Parathyroid adenoma (tissue), 2 donors: ENCODE measurements at regions not wholly inside any gene's neighbourhood (a gene's known extent, or its start where the extent isn't known, plus 50 kb on each side); places are given as distances from the start of the nearest gene placed in this dataset.

Experiments
- H2AFZ ChIP-seq: fragments of 300-600 bp; sonication (generic); one replicate; pipeline ENCODE4 v1.7.0; 2017; ENCODE audit warnings: antibody characterized with exemption, mild to moderate bottlenecking
- H3K27ac ChIP-seq: fragments of 300-600 bp; sonication (generic); one replicate; pipeline ENCODE4 v1.7.0; 2017
- H3K27me3 ChIP-seq: fragments of 300-600 bp; sonication (generic); one replicate; pipeline ENCODE4 v1.7.0; 2017; ENCODE audit warnings: low read length; ENCODE audit not compliant: control insufficient read depth, insufficient read depth
- H3K36me3 ChIP-seq: fragments of 300-600 bp; sonication (generic); one replicate; pipeline ENCODE4 v1.7.0; 2017; ENCODE audit warnings: low read length; ENCODE audit not compliant: control insufficient read depth, insufficient read depth
- H3K4me1 ChIP-seq: fragments of 300-600 bp; sonication (generic); one replicate; pipeline ENCODE4 v1.7.0; 2017; ENCODE audit warnings: control low read depth
- H3K4me2 ChIP-seq: fragments of 300-600 bp; sonication (generic); one replicate; pipeline ENCODE4 v1.7.0; 2017; ENCODE audit warnings: low read length
- H3K4me3 ChIP-seq: fragments of 300-600 bp; sonication (generic); one replicate; pipeline ENCODE4 v1.7.0; 2017; ENCODE audit warnings: low read depth, low read length
- H3K79me2 ChIP-seq: fragments of 300-600 bp; sonication (generic); one replicate; pipeline ENCODE4 v1.7.0; 2017; ENCODE audit warnings: control low read depth
- H3K9ac ChIP-seq: fragments of 300-600 bp; sonication (generic); one replicate; pipeline ENCODE4 v1.7.0; 2017; ENCODE audit warnings: mild to moderate bottlenecking
- H3K9me3 ChIP-seq: fragments of 300-600 bp; sonication (generic); one replicate; pipeline ENCODE4 v1.7.0; 2017; ENCODE audit warnings: low read length; ENCODE audit not compliant: control insufficient read depth
- CTCF ChIP-seq: fragments of 300-600 bp; sonication (generic); IDR thresholded peaks from one replicate; pipeline ENCODE4 v1.7.0; 2017; ENCODE audit warnings: antibody characterized with exemption, mild to moderate bottlenecking
- donor health status: primary hyperparathyroidism.

DNA sequence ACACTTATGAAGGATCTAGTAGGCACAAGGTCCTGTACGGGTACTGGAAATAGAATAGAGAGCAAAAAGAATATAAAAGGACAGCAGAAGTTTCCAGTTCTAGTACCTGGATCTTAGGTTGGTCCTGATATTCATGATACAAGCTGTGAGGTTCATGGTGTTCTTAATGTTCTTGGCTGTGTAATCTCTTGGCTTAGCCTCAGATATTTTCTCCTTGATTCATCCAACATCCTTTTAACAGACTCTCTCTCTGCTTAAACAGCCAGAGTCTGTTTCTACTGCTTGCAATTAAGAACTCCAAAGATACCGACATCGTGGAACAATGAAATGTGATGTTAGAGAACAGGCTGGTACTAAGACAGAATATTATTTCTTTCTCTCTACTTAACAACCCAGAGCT lies 49.9 kb downstream of the CNTN3 start:
- Histone ChIP-seq H3K9ac (no peak overlapping the region), H2AFZ (no peak overlapping the region), H3K4me3 (no peak overlapping the region), H3K27ac (no peak overlapping the region), H3K36me3 (no peaks in the 10 kb centered on the region), H3K27me3 (no peaks in the 10 kb centered on the region), H3K9me3 (no peaks in the 10 kb centered on the region), H3K4me1 (no peaks in the 10 kb centered on the region), H3K4me2 (no peak overlapping the region), H3K79me2 (no peaks in the 10 kb centered on the region)
- TF ChIP-seq CTCF: no peak

GRCh38 chr3:74562558-74563269 lies 51.7 kb downstream of the CNTN3 start:
- no peak overlapping the region for H3K27ac ChIP-seq
- H3K36me3 ChIP-seq: no peaks in the 10 kb centered on the region
- no peak overlapping the region for H2AFZ ChIP-seq
- no peak overlapping the region for H3K4me3 ChIP-seq
- H3K9me3 ChIP-seq: no peaks in the 10 kb centered on the region
- no peaks in the 10 kb centered on the region for H3K4me1 ChIP-seq
- H3K79me2 ChIP-seq: no peaks in the 10 kb centered on the region
- H3K27me3 ChIP-seq: no peaks in the 10 kb centered on the region
- H3K9ac ChIP-seq: no peak overlapping the region
- no peak for TF ChIP-seq CTCF
- no peak overlapping the region for H3K4me2 ChIP-seq

- H3K27ac ChIP-seq: no peak overlapping the region
- H3K79me2 ChIP-seq: no peaks in the 10 kb centered on the region
- no peak for TF ChIP-seq CTCF
Measured at GRCh38 chr3:74561881-74562280, 52.6 kb downstream of the CNTN3 start.

DNA sequence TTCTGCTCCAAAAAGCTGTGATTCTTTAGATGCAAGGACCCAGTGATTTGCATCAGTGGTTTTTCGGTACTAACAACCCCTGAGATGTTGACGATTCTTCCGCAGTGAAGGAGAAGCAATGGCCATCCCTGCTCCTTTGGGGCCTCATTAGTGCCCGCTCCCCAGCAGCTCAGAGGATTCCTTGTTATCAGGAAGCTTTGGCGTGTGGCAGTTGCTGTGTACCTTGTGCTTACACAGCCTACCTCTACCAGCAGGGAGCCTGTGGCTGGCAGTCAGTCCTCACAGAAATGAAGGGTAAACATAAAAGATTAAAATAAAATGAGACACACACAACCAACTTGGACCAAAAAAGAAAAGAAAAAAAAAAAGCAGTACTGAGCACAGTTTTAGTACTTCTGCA lies 55.2 kb downstream of the CNTN3 start:
- no peak overlapping the region for H3K4me2 ChIP-seq
- H3K27ac ChIP-seq: no peak overlapping the region
- no peaks in the 10 kb centered on the region for H3K79me2 ChIP-seq
- H3K9ac ChIP-seq: no peak overlapping the region
- H3K27me3 ChIP-seq: no peaks in the 10 kb centered on the region
- no peaks in the 10 kb centered on the region for H3K9me3 ChIP-seq
- H2AFZ ChIP-seq: no peak overlapping the region
- no peak for TF ChIP-seq CTCF
- no peaks in the 10 kb centered on the region for H3K36me3 ChIP-seq
- H3K4me1 ChIP-seq: no peaks in the 10 kb centered on the region
- H3K4me3 ChIP-seq: no peak overlapping the region

More at GRCh38 chr3:74561881-74562280, 52.6 kb downstream of the CNTN3 start:
- H2AFZ ChIP-seq: no peak overlapping the region
- no peaks in the 10 kb centered on the region for H3K4me1 ChIP-seq
- no peaks in the 10 kb centered on the region for H3K36me3 ChIP-seq
- H3K27me3 ChIP-seq: no peaks in the 10 kb centered on the region
- no peak overlapping the region for H3K9ac ChIP-seq
- H3K9me3 ChIP-seq: no peaks in the 10 kb centered on the region
- H3K4me3 ChIP-seq: no peak overlapping the region
- H3K4me2 ChIP-seq: no peak overlapping the region

- no peak overlapping the region for H3K27ac ChIP-seq
- no peaks in the 10 kb centered on the region for H3K79me2 ChIP-seq
- no peak overlapping the region for H2AFZ ChIP-seq
- no peak for TF ChIP-seq CTCF
- no peak overlapping the region for H3K4me3 ChIP-seq
- no peak overlapping the region for H3K9ac ChIP-seq
- H3K36me3 ChIP-seq: no peaks in the 10 kb centered on the region
- no peaks in the 10 kb centered on the region for H3K27me3 ChIP-seq
- no peaks in the 10 kb centered on the region for H3K4me1 ChIP-seq
- no peak overlapping the region for H3K4me2 ChIP-seq
- H3K9me3 ChIP-seq: no peaks in the 10 kb centered on the region
Measured at GRCh38 chr3:74550686-74551085, 63.8 kb downstream of the CNTN3 start.
